HG03095 (cell line): ENCODE measurements at regions not wholly inside any gene's neighbourhood (a gene's known extent, or its start where the extent isn't known, plus 50 kb on each side); places are given as distances from the start of the nearest gene placed in this dataset.

Source experiments
- ATAC-seq: cut with Tn5 transposase; IDR thresholded peaks from one replicate; pipeline ENCODE4 v1.9.1; 2021; ENCODE audit warnings: moderate library complexity; ENCODE audit not compliant: unreplicated experiment

DNA sequence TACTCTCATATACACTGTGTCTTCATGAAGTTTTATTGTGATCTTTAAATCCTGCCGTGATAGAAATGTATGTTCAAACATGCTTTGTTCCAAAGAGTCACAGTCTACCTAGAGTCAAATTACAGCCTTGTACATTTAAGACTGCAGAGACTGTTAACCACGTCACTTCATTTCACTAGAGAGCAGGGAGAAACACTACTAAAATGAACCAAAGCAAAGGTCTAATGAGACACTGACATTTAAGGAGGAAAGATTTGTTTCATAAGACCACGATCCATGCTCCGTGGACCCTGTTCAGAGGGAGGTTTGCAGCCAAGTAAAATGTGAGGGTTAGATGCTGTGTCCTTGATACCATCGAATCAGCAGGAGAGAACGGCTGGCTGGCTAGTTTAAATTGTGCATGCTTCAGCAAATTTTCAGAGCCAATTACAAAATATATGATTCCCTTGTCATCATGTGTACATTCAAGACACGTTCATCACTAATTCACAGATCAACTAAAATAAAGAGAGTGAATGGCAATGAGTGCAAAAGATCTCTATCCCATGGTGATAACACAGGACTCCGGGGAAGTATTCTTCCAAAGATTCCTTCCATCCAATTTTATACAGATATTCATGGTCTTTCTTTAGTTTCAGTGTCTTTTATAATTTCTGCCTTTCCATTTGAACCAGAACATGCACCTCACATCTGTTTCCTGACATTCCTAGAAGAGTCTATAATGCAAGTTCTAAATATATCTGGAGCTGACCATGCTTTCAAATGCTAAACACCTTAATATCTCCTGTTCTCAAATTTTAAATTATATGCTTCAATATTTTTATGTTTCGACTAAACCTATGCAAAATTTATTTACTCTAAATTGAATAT lies 960.9 kb upstream of the FAT3 start:
- no peak for ATAC-seq

DNA sequence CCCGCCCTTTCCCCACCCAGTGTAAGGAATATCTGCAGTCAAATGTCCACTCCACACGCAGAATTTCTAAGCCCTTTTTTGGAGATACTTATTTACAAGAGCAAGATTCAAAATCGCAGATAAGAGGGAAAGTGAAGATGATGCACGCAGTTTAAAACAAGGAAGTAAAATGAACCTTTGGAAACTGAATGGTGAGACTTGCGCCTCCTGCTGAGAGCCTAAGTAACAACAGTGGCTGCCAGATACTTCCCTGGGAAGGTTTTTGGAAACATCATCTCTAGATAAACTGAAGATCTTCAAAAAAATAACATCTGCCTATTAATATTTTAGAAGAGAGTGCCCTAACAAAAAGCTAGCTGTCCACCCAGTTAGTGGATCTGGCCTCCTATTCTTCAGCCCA lies 963.1 kb upstream of the FAT3 start:
- ATAC-seq = no peak

DNA sequence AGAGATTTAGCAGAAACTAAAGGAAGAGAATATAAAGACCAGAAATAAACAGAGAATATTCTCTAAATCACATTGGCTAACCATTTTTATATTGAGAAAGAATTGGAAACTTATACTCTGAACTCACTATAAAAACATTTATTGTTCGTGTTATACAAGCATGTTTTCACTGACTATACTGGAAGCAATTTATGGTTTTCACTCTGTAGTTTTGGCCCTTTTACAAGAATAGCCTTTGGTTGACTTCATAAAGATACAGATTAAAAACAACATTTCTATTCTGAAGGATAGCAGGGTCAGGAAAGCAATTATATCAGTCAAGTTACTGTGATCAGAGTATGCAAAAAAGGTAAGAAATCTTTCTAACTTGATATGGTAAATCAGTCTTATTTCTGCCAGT lies 965.7 kb upstream of the FAT3 start:
- ATAC-seq = no peak

DNA sequence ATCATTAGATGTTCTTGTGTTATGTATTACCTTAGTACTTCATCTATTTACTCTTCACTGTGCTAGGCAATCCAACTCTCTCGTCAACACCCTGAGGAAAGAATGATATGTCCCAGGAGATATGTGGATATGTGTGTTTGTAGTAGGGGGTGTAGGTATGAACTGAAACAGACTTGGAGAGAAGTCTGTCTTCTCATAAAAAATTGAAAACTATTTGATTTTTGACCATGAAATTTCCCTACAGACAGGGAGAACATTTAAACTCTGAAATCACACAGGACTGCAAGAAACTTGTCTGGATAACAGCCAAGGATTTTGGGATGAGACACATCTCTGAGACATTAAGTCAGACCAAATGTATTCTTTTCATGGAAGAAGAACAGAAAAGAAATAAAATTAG lies 967.0 kb upstream of the FAT3 start:
- no peak for ATAC-seq

DNA sequence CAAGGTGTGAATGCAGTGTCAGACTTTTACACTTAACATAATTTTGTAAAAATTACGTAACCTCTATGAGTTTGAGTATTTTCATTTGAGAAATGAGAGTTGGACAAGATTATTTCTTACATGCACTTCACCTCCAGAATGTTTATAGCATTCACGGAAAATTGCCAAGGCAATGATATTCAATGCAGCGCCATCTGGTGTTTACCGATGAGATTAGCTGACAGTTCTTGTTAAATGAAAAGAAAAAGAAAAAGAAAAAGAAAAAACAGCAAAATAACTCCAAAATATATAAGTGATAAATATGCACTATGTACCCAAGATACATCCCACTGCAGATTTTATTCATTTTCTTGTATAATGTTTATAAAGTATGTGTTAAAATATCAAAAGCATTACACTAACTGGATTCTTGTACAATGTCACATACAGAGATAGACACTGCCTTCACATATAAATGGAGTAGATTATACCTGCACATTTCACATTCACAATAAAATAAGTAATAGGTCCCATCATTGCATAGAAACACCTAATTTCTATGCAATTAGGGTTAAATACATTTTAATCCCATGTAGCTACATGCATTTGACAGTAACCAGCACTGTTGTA lies 976.3 kb upstream of the FAT3 start:
- no peak for ATAC-seq

DNA sequence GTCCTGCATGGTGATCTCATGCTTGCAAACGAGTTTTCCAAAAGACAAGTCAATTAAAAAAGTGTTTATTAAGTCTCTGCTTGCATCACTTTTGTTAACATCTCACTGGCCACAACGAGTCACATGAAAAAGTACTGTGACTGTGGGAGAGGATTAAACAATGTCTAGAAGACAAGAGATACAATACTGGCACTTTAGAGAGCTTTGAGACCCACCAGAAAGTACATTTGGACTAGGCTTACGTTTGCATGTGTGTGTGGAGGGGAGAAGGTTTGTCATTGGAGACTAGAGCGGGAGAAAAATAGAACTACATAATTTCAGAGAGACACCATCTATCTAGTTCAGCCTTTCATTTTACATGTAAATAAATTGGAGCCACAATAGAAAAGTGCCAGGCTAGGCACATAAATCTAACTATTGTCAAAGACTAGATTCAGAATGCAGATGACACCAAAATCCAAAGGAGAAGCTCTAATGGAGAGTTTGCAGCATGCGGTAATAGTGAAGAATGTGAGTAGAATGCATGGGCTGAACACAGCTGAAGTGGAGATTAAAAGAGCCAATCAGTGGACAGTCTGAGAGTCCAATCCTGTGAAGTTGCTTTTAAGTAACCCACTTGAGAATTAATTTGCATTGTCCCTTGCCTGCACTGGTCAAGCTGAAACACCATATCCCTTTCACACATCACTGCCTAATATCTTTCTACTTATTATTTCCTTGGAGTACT lies 977.4 kb upstream of the FAT3 start:
- ATAC-seq = no peak

DNA sequence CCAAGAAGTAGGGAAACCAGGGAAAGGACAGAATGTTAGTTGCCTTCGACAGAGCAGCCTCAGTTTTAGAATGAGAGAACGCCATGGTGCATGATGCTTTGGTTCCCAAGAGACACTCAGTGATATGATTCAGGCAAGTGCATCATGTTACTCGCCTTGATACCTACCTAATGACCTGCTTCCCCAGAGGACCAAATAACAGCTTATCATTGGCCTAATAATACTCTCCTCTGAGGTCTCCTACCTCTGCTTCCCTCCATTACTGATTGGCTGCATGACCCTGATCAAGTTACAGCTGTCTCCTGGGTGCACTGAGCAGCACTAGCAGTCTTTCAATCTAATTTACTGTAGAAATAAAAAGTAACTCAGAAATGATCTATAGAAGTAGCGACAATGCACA lies 979.7 kb upstream of the FAT3 start:
- ATAC-seq = no peak

DNA sequence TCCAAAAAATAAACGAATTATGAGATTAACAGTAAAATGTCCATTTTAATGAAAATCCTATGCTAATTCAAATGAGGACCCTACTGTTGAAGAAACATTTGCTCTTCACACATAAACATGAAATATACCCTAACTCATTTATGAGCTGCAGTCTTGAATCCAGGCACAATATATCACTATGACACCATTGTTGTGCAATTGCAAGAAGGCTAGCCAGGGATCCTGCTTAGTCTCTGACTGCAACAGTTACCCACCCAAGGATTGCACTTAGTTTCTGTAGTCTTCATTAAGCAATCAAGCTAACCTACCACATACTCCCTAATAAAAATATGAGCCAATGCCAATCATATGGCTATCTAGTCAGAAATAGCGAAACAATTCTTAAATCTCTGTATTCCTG lies 981.0 kb upstream of the FAT3 start:
- no peak for ATAC-seq

DNA sequence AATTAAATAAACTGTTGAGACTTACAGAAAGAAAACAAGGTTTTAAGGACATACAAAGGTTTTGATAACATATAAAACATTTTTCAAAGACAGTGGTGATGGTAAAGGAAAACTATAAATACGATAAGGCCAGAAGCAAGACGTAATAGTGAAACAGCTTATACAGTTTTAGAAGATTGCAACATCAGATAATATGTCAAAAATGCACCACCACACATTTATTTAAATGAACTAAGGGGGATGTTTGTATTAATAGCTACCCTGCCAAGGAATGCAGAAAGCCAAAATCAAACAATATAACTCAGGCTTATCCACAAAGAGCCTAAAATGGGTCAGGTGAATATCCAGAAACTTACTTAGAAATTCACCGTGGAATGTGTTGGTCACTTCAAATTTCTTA lies 981.6 kb upstream of the FAT3 start:
- ATAC-seq = no peak

DNA sequence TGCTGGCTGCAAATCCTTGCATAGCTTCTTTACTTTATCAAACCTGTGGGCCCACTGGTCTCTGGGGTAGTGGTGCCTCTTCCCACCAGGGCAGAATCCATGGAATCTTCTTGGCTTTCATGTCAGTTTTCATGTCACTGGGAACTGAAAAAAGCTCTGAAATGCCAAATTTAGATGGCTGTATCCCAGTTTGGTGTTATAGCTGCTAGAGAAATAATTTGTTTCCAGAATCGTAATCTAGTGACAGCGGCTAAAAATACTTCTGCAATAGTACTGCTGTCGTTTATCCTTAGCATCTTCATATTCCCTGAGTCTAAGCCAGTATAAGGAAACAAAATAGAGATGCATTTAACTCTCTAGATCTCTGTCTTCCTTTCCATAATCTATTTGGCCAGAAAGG lies 983.4 kb upstream of the FAT3 start:
- ATAC-seq = no peak

DNA sequence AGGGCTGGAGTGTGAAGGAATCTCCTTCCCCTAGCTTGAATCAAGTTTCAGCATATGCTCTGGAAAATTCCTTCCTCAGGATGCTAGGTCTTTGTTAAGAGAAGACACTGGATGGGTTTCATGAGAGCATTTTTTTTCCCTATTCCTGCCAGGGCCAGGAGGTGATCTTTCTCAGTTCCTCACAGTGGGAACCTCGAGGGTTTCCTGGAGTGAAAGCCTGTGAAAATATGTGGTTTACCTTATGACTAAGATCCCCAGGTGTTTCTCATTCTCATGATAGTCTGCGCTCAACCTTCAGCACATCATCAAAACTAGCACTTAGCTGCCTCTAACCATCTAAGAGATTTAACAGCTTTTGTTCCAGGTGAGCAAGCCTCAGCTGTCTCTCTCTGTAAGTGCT lies 985.3 kb upstream of the FAT3 start:
- no peak for ATAC-seq

DNA sequence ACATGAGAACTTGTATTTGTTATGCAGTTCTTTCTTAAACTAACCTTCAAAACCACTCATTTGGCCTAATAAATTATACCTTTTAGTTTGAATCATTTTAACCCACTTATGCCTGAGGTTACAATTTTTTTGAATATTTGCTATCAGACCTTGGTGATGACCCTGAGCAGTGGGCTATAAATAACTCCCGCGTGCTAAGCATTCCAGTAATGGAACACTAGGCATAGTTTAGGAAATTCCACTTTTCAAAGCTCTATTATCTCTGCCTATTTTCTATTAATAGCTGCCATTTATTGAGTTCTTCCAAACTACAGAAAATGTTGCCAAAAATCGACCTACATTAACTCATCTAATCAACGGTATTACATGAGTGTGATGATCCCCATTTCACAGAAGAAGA lies 993.4 kb upstream of the FAT3 start:
- no peak for ATAC-seq

DNA sequence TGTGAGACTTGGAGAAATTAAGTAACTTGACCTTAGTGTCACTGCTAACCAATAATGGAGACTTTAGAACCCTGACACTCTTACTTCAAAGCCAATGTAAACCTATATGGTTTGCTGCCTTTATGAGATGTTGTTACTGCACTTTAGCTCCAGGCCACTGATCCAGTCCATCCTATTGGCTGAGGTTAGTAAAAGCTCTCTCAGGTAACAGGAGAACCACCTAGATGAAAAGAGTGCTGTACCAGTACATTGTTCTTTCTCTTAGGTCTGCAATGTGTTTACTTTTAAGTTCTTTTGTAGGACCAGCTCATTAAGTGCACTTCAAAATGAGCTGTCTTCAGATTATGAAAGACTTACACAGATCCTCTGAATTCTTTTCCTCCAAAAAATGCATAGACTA lies 994.0 kb upstream of the FAT3 start:
- ATAC-seq = no peak

DNA sequence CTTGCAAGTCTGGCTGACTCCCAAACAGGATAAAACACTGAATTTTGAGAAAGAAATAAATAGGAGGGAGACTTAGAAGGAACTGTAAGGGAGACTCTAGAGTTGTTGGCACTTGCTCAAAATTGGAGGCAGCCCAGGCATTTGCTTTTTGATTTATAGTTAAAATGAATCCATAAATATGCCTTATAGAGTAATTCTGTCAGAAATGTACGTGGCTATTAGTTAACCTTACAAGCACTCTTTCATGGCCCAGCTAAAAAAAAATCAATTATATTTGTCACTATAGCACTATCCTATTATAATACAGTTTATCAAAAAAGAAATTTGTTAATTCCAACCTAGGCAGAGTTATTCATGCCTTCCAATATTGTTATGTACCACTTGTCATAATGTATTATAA lies 1000.0 kb upstream of the CHORDC1 start:
- no peak for ATAC-seq

DNA sequence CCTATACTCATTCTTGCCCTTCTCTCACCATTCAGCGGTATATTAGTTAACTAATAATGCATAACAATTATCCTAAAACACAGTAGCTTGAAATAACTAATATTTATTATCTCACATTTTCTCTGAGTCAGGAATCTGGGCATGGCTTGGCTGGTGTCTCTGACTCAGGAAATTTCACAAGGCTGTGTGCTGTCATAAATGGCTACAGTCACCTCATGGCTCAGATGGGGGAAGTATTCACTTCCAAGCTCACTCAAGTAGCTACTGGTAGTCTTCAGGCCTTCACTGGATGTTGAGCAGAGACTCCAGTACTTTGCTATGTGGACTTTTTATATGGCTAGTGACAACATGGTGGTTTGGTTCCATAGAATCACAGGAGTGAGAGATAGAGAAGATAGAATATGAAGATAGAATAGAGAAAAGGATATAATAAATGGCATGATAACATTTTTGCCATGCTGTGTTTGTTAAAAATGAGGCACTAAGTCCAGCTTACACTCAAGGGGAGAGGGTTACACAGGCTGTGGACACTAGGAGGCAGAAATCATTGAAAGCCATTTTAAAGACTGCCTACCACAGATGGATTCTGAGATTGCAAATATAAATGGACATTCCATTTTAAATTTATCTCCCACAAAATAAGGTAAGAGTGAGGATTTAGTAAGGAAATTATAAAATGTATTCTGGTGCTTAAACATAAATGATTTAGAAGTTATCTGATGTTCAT lies 997.8 kb upstream of the CHORDC1 start:
- ATAC-seq = no peak

DNA sequence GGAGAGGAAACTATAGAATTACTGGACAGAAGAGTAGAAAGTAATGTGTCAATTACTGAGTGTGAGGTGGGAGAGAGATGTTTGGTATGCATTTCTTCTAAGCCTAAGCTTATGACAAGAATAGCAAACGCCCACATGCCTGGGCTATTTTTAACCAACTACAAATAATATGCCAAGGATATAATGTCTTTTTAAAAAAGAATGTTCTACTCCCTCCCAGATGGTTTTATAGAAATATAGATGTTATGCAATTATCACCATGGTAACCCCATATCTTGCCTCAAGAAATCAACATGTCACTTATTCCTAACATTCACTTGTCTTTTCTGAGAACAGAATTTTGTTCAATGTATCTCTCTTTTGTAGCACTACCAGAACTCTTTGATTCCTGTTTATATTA lies 996.7 kb upstream of the CHORDC1 start:
- ATAC-seq = no peak

DNA sequence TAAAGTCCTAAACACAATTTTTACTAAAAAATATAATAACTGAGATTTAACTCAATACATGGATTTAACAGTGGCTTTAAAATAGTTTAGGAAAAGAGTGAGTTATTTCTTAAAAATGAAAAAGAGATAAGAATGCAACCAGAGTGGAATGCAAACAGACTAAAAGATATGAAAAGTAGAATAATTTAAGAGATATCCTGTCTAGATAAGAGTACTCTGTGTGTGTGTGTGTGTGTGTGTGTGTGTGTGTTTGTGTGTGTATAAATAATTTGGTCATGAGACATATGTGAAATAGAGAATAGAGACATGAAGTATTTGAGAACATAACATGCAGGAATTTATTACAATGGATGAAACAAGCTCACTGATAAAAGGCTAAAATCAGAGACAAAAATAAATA lies 986.9 kb upstream of the CHORDC1 start:
- ATAC-seq = no peak

DNA sequence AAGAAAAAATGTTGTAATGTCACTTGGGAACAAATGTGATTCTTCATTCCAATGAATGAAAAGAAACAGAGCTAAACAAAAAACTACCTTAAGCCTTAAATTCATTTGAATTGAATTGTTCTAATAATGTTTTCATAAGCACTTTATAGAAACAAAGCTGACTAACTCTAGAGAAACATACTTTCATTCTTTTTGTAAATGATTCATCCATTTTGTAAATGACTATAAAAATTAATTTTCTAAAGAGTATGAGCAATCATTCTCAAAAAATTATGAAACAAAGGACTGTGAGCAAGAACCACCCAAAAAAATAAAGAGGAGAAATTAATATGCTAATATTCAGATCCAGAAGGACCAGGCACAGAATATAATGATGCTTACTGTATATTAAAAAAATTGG lies 986.5 kb upstream of the CHORDC1 start:
- ATAC-seq = no peak

DNA sequence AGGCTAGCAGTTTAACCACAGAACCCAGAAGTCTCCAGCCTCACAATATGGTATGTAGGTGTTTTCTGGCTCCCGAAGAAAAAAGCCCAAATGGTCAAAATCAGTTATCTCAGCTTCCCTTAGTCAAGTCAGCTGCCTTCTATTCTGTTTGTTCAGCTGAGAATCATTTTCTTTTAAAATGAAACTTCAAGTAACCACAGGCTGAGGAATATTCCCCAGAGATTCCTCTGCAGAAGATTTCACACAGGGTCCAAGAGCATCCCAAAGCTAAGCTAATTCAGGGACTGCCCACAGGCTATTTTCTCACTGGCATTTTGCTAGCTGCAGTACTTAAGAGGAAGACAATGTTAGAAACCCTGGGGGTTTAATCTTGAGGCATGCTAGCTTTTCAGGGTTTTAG lies 977.0 kb upstream of the CHORDC1 start:
- no peak for ATAC-seq

DNA sequence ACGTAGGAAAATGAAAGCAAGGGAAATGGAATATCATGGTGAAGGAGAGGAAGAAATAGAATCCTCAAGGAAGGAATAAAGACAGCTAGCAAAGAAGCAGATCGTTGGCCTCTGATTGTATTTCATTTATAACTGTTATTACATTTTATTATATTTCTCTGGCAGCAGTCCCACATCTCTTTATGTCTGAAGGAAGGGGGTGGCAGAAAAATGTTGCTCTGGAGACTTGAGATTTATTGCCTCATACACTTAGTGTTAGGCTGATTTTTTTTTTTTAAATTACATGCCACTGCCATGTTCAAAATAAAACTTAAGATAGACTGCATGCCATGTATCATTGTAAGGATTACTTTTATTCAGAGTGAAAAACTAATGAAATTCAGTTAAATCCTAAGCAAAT lies 971.7 kb upstream of the CHORDC1 start:
- ATAC-seq = no peak

DNA sequence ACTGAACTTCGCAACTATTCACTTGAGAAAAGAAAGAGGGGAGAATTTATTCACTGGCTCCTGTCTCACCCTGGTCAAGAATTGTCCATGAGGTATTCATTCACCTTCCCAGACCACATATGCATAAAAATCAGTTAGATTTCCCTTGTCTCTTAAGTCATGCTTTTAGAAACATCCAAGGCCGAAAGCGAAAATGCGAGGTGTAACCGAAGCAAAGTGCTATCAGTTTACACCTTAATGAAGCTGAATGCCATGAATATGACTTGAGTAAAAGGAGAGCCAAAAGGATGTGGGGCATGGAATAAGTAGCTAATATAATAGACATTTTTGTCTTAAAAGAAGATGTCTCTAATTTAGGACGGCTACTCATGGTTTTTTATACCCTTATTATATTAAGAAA lies 965.6 kb upstream of the CHORDC1 start:
- no peak for ATAC-seq

DNA sequence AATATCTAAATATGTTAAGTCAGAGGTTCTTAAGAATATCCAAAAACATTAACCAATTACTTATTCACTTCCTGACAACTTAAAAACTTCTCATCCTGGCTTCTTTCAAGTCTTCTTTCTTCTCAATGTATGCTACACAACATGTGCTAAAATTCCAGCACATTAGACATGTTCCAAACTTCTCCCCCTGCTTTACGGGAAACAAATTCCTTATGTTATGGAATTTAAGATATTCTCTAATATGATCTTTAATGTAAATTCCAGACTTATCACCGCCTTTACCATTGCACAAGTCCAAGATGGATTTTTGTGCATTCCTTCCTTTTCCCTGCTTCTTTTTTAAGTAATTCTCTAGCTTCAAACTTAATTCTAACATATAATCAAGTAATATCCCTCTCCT lies 964.5 kb upstream of the CHORDC1 start:
- no peak for ATAC-seq
